Right atrium auricular region (tissue), 2 donors: ENCODE measurements at regions not wholly inside any gene's neighbourhood (a gene's known extent, or its start where the extent isn't known, plus 50 kb on each side); places are given as distances from the start of the nearest gene placed in this dataset.
"Not testable (repeated sequence)": the region's sequence is repeated elsewhere in the genome, so short reads cannot be mapped to it uniquely, and the experiment has no call there.

Source experiments
- DNase-seq: peaks from one replicate; pipeline ENCODE4 v3.0.0-alpha.2; 2019; ENCODE audit warnings: low spot score
- H3K27ac ChIP-seq, 2 donors: fragments of 200-600 bp; sonication (generic); 1 replicate in 1 of 2; 2 replicates in 1 of 2; pipeline ENCODE4 v1.5.1; 2016 to 2019
- H3K27me3 ChIP-seq, 2 donors: fragments of 200-600 bp; sonication (generic); one replicate each; pipeline versions ENCODE4 v1.5.1 to v1.6.0; 2017 to 2019
- H3K36me3 ChIP-seq: fragments of 200-600 bp; sonication (generic); one replicate; pipeline ENCODE4 v1.5.1; 2016
- H3K4me1 ChIP-seq, 2 donors: fragments of 200-600 bp; sonication (generic); one replicate each; pipeline versions ENCODE4 v1.5.1 to v1.6.0; 2017 to 2019
- H3K4me3 ChIP-seq, 2 donors: fragments of 200-600 bp; sonication (generic); 1 replicate in 1 of 2; 2 replicates in 1 of 2; pipeline ENCODE4 v1.5.1; 2017 to 2019; ENCODE audit warnings: mild to moderate bottlenecking in 1 of 2, moderate library complexity in 1 of 2
- H3K9me3 ChIP-seq, 2 donors: fragments of 200-600 bp; sonication (generic); one replicate each; pipeline ENCODE4 v1.5.1; 2019
- TF ChIP-seq, protein P1 (sequence below), 2 donors: fragments of 200-600 bp; sonication (generic); IDR thresholded peaks; one replicate each; pipeline ENCODE4 v1.5.1; 2019; ENCODE audit warnings: antibody characterized with exemption in 2 of 2

GRCh38 chr16:35598696-35599332 is 2139.4 kb downstream of the TP53TG3F start:
- Histone ChIP-seq H3K4me3 (no peak overlapping the region), H3K27ac (no peak overlapping the region), H3K9me3 (no peaks in the 10 kb centered on the region), H3K36me3 (no peaks in the 10 kb centered on the region), H3K27me3 (no peaks in the 10 kb centered on the region), H3K4me1 (no peaks in the 10 kb centered on the region)
- DNase-seq: no peak
- TF ChIP-seq, protein P1, sequence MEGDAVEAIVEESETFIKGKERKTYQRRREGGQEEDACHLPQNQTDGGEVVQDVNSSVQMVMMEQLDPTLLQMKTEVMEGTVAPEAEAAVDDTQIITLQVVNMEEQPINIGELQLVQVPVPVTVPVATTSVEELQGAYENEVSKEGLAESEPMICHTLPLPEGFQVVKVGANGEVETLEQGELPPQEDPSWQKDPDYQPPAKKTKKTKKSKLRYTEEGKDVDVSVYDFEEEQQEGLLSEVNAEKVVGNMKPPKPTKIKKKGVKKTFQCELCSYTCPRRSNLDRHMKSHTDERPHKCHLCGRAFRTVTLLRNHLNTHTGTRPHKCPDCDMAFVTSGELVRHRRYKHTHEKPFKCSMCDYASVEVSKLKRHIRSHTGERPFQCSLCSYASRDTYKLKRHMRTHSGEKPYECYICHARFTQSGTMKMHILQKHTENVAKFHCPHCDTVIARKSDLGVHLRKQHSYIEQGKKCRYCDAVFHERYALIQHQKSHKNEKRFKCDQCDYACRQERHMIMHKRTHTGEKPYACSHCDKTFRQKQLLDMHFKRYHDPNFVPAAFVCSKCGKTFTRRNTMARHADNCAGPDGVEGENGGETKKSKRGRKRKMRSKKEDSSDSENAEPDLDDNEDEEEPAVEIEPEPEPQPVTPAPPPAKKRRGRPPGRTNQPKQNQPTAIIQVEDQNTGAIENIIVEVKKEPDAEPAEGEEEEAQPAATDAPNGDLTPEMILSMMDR (IDR thresholded peaks at IDR 0.05): no peak

- Histone ChIP-seq H3K4me1 (no peaks in the 10 kb centered on the region), H3K9me3 (no peaks in the 10 kb centered on the region), H3K36me3 (no peaks in the 10 kb centered on the region), H3K27ac (no peak overlapping the region), H3K4me3 (no peak overlapping the region), H3K27me3 (no peaks in the 10 kb centered on the region)
- DNase-seq: no peak
- TF ChIP-seq, protein P1 (IDR thresholded peaks at IDR 0.05): no peak
These were observed 2140.2 kb downstream of the TP53TG3F start for GRCh38 chr16:35599429-35600160.

- H3K27me3 ChIP-seq, H3K9me3 ChIP-seq, H3K4me1 ChIP-seq, H3K36me3 ChIP-seq, DNase-seq, H3K4me3 ChIP-seq, H3K27ac ChIP-seq: not testable (repeated sequence)
These were observed 2140.7 kb downstream of the TP53TG3F start for GRCh38 chr16:35600161-35600555.

GRCh38 chr16:35602116-35602515 is 2142.7 kb downstream of the TP53TG3F start:
- no peak overlapping the region for H3K4me3 ChIP-seq
- no peaks in the 10 kb centered on the region for H3K36me3 ChIP-seq
- TF ChIP-seq, protein P1 (IDR thresholded peaks at IDR 0.05): no peak

GRCh38 chr16:35603371-35603770 is 2144.0 kb downstream of the TP53TG3F start:
- H3K4me1 ChIP-seq, H3K36me3 ChIP-seq, H3K27me3 ChIP-seq, H3K27ac ChIP-seq, H3K4me3 ChIP-seq, DNase-seq, H3K9me3 ChIP-seq: not testable (repeated sequence)

More at GRCh38 chr16:35602116-35602515, 2142.7 kb downstream of the TP53TG3F start:
- no peak for DNase-seq
- no peak overlapping the region for H3K27ac ChIP-seq
- no peaks in the 10 kb centered on the region for H3K27me3 ChIP-seq
- H3K9me3 ChIP-seq: no peaks in the 10 kb centered on the region
- no peaks in the 10 kb centered on the region for H3K4me1 ChIP-seq

GRCh38 chr16:35605921-35606320 is 2146.5 kb downstream of the TP53TG3F start:
- no peaks in the 10 kb centered on the region for H3K9me3 ChIP-seq
- H3K27me3 ChIP-seq: no peaks in the 10 kb centered on the region
- TF ChIP-seq, protein P1 (IDR thresholded peaks at IDR 0.05): no peak
- DNase-seq: no peak
- H3K36me3 ChIP-seq: no peaks in the 10 kb centered on the region
- H3K4me3 ChIP-seq: no peak overlapping the region
- no peak overlapping the region for H3K27ac ChIP-seq
- H3K4me1 ChIP-seq: no peaks in the 10 kb centered on the region

DNA sequence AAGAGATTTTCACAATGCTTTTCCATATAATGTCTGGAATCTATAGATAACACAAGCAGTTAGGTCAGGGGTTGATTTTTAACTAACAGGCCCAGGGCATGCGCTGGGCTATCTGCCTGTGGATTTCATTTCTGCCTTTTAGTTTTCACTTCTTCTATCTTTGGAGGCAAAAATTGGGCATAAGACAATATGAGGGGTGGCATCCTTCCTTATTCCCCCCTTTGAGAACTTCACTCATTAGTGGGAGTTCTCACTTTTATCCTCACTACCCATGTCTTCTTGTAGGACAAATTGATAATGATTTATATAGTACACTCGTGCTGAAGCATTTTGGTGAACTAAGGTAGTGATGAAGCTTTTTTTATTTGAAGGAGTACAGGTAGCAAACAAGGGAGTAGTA is 2155.5 kb downstream of the TP53TG3F start:
- H3K36me3 ChIP-seq, H3K4me1 ChIP-seq, H3K27ac ChIP-seq, H3K27me3 ChIP-seq, H3K4me3 ChIP-seq, DNase-seq: not testable (repeated sequence)
- H3K9me3 ChIP-seq: peaks cover 0 to 24% of the 10 kb centered on the region in 2 donors

- DNase-seq, H3K4me1 ChIP-seq, H3K4me3 ChIP-seq, H3K27ac ChIP-seq, H3K27me3 ChIP-seq, H3K36me3 ChIP-seq: not testable (repeated sequence)
- peaks cover 0 to 20% of the 10 kb centered on the region in 2 donors for H3K9me3 ChIP-seq
These were observed 2159.8 kb downstream of the TP53TG3F start for GRCh38 chr16:35619176-35619575.
